Smooth muscle cell (in vitro differentiated cells): ENCODE measurements at regions not wholly inside any gene's neighbourhood (a gene's known extent, or its start where the extent isn't known, plus 50 kb on each side); places are given as distances from the start of the nearest gene placed in this dataset.

Source experiments
- DNase-seq: peaks from one replicate; lab custom pipeline; 2025; ENCODE audit not compliant: unreplicated experiment; lab: John Stamatoyannopoulos, UW
- H2AFZ ChIP-seq: fragments of 200-600 bp; sonication (generic); 2 replicates; pipeline ENCODE4 v1.6.0; 2016; ENCODE audit warnings: antibody characterized with exemption, low read depth, mild to moderate bottlenecking
- H3F3A ChIP-seq: fragments of 200-600 bp; sonication (generic); 2 replicates; pipeline ENCODE4 v1.6.0; 2017; ENCODE audit warnings: antibody characterized with exemption, low read depth
- H3K27ac ChIP-seq: fragments of 200-600 bp; sonication (generic); 2 replicates; pipeline ENCODE4 v1.5.1; 2016; ENCODE audit warnings: low read depth, mild to moderate bottlenecking
- H3K27me3 ChIP-seq: fragments of 200-600 bp; sonication (generic); 2 replicates; pipeline ENCODE4 v1.6.1; 2016; ENCODE audit warnings: low read depth, mild to moderate bottlenecking
- H3K36me3 ChIP-seq: fragments of 200-600 bp; sonication (generic); 2 replicates; pipeline ENCODE4 v1.5.1; 2016; ENCODE audit warnings: low read depth
- H3K4me1 ChIP-seq: fragments of 200-600 bp; sonication (generic); 2 replicates; pipeline ENCODE4 v1.5.1; 2016; ENCODE audit warnings: low read depth
- H3K4me2 ChIP-seq: fragments of 200-600 bp; sonication (generic); 2 replicates; pipeline ENCODE4 v1.6.0; 2016; ENCODE audit warnings: mild to moderate bottlenecking
- H3K4me3 ChIP-seq: fragments of 200-600 bp; sonication (generic); 2 replicates; pipeline ENCODE4 v1.5.1; 2016; ENCODE audit warnings: mild to moderate bottlenecking
- H3K79me2 ChIP-seq: fragments of 200-600 bp; sonication (generic); 2 replicates; pipeline ENCODE4 v1.6.0; 2016; ENCODE audit warnings: low read depth, mild to moderate bottlenecking
- H3K9ac ChIP-seq: fragments of 200-600 bp; sonication (generic); 2 replicates; pipeline ENCODE4 v1.6.0; 2016; ENCODE audit warnings: low read depth
- H3K9me3 ChIP-seq: fragments of 200-600 bp; sonication (generic); replicated peaks from 2 replicates; pipeline ENCODE4 v1.5.1; 2016; ENCODE audit warnings: low read depth
- H4K20me1 ChIP-seq: fragments of 200-600 bp; sonication (generic); 2 replicates; pipeline ENCODE4 v1.6.0; 2016; ENCODE audit warnings: low read depth
- WGBS: methylation state at CpG from one replicate; pipeline ENCODE4 v1.1.7; 2016; ENCODE audit warnings: low lambda C conversion rate; 5-methylcytosine and 5-hydroxymethylcytosine counted together
- TF ChIP-seq, protein P1 (sequence below): fragments of 200-600 bp; sonication (generic); IDR thresholded peaks from 2 replicates; pipeline ENCODE4 v1.5.1; 2017; ENCODE audit warnings: borderline replicate concordance, mild to moderate bottlenecking, antibody characterized with exemption; ENCODE audit not compliant: insufficient read depth, poor library complexity, severe bottlenecking

DNA sequence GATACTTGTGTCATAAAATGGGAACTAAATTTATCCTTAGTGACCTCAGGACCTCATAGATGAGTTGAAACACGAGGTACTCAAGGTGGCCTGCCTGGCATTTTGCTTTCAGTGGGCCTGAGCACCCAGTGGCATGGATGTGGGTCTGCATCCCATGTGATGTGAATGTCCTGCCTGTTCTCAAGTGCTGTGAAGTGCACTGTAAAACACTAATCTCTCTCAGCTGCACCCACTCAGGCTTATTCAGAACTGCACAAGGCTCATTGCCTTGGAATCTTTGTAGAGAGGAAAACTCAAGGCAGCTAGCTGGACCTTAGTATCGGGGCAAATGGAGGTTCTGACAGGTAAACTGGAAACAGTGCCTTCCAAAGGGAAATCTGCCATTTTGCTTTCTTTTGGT is 767.0 kb downstream of the TUSC7 start:
- Histone ChIP-seq H3K4me1 (no peaks in the 10 kb centered on the region), H3K79me2 (no peaks in the 10 kb centered on the region), H3K4me2 (no peak overlapping the region), H3K9ac (no peak overlapping the region), H3K4me3 (no peak overlapping the region), H2AFZ (no peak overlapping the region), H3F3A (no peaks in the 10 kb centered on the region), H3K27me3 (peaks cover 3% of the 10 kb centered on the region), H4K20me1 (no peaks in the 10 kb centered on the region), H3K36me3 (no peaks in the 10 kb centered on the region), H3K27ac (no peak overlapping the region), H3K9me3 (no peaks in the 10 kb centered on the region)
- TF ChIP-seq, protein P1, sequence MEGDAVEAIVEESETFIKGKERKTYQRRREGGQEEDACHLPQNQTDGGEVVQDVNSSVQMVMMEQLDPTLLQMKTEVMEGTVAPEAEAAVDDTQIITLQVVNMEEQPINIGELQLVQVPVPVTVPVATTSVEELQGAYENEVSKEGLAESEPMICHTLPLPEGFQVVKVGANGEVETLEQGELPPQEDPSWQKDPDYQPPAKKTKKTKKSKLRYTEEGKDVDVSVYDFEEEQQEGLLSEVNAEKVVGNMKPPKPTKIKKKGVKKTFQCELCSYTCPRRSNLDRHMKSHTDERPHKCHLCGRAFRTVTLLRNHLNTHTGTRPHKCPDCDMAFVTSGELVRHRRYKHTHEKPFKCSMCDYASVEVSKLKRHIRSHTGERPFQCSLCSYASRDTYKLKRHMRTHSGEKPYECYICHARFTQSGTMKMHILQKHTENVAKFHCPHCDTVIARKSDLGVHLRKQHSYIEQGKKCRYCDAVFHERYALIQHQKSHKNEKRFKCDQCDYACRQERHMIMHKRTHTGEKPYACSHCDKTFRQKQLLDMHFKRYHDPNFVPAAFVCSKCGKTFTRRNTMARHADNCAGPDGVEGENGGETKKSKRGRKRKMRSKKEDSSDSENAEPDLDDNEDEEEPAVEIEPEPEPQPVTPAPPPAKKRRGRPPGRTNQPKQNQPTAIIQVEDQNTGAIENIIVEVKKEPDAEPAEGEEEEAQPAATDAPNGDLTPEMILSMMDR, result no peak
- no peak for DNase-seq
- WGBS, result 48% methylated on average over 2 of the region's 2 CpGs

DNA sequence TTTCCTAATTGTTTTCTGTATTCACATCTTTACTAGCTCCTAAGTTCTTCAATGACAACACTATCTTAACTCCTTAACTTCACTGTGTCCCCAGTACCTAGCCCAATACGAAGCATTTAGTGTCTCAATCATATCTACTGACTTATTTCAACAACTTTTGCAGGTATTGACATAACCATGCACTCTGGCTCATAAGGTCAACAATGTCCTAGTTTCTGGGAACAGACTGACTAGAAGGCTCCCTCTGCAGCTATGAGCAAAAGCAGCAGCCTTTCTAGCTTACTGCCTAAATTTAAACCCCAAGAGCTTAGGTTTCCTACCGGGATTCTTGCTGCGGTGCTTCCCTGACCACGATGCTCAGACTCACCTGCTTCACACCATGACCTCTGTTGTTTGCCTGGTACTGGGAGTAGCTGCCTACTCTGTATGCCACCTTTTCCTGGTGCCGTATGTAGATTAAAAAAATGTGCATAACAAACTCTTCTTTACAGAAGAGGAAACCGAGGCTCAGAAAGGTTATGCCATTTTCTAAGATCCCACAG is 767.7 kb downstream of the TUSC7 start:
- no peak overlapping the region for H2AFZ ChIP-seq
- H3F3A ChIP-seq, result no peaks in the 10 kb centered on the region
- WGBS, result 74% methylated on average over 6 of the region's 6 CpGs
- H3K4me1 ChIP-seq, result no peaks in the 10 kb centered on the region
- no peaks in the 10 kb centered on the region for H3K9me3 ChIP-seq
- no peaks in the 10 kb centered on the region for H4K20me1 ChIP-seq
- no peaks in the 10 kb centered on the region for H3K36me3 ChIP-seq
- H3K27me3 ChIP-seq, result peaks cover 3% of the 10 kb centered on the region
- no peak overlapping the region for H3K9ac ChIP-seq
- no peak overlapping the region for H3K4me3 ChIP-seq
- TF ChIP-seq, protein P1, result no peak
- DNase-seq, result no peak
- H3K4me2 ChIP-seq, result no peak overlapping the region
- H3K27ac ChIP-seq, result no peak overlapping the region
- no peaks in the 10 kb centered on the region for H3K79me2 ChIP-seq

DNA sequence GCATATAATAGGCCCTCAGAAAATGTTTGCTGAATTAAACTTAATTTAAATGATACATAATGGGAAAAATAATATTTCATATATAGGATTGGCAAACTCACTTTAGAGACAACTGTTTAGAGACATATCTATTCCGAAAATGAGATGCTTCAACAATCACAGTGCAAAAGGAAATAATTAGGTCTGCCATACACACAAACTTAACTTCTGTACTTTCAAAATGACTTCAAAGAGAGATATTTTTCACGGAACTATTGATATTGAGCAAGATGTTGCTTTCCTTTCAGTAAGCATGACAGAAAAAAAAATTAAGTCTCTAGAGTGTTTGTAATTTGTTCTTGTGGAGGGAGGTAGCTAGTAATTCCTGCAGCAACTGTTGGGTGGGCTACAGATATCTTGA is 769.5 kb downstream of the TUSC7 start:
- TF ChIP-seq, protein P1, result no peak
- 94% methylated on average over 2 of the region's 2 CpGs for WGBS
- H2AFZ ChIP-seq, result no peak overlapping the region
- no peak overlapping the region for H3K4me2 ChIP-seq
- no peak overlapping the region for H3K4me3 ChIP-seq
- no peak overlapping the region for H3K27ac ChIP-seq
- no peaks in the 10 kb centered on the region for H4K20me1 ChIP-seq
- no peaks in the 10 kb centered on the region for H3K36me3 ChIP-seq
- H3K9me3 ChIP-seq, result no peaks in the 10 kb centered on the region
- H3K4me1 ChIP-seq, result no peaks in the 10 kb centered on the region
- no peaks in the 10 kb centered on the region for H3K79me2 ChIP-seq
- no peaks in the 10 kb centered on the region for H3F3A ChIP-seq
- DNase-seq, result no peak
- no peaks in the 10 kb centered on the region for H3K27me3 ChIP-seq
- no peak overlapping the region for H3K9ac ChIP-seq

DNA sequence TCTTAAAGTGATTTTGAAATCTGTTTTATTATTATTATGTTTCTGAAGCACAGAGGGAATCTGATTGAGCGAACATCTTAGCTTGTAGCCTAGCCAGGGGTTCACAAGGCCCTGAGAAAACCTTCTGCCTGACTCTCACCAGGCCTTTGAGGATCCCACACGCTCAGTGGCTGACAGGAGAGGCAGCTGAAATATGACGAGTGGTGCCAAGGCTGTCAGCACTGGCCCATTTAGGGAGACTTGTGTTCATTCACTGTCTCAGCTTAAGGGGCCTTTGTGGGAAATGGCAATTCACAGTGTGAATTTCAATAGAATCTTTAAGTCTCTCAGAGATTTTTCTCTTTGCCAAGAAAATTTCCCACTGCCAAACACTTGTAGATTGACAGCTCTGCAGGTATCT is 770.9 kb downstream of the TUSC7 start:
- no peaks in the 10 kb centered on the region for H3K27me3 ChIP-seq
- H4K20me1 ChIP-seq, result no peaks in the 10 kb centered on the region
- no peak for DNase-seq
- H3F3A ChIP-seq, result no peaks in the 10 kb centered on the region
- H3K4me1 ChIP-seq, result no peaks in the 10 kb centered on the region
- 86% methylated on average over 3 of the region's 3 CpGs for WGBS
- H3K79me2 ChIP-seq, result no peaks in the 10 kb centered on the region
- no peaks in the 10 kb centered on the region for H3K36me3 ChIP-seq
- H3K4me2 ChIP-seq, result no peak overlapping the region
- H3K9me3 ChIP-seq, result no peaks in the 10 kb centered on the region
- no peak overlapping the region for H3K9ac ChIP-seq
- TF ChIP-seq, protein P1, result no peak
- no peak overlapping the region for H3K27ac ChIP-seq
- H3K4me3 ChIP-seq, result no peak overlapping the region
- H2AFZ ChIP-seq, result no peak overlapping the region
